ENCODE measurements at regions not wholly inside any gene's neighbourhood (a gene's known extent, or its start where the extent isn't known, plus 50 kb on each side); places are given as distances from the start of the nearest gene placed in this dataset.

GRCh38 chr5:58224661-58225060, 235.2 kb downstream of the PLK2 start:
- DNase-seq (ENCODE audit: low read depth): no peak
- TF ChIP-seq, protein P1, sequence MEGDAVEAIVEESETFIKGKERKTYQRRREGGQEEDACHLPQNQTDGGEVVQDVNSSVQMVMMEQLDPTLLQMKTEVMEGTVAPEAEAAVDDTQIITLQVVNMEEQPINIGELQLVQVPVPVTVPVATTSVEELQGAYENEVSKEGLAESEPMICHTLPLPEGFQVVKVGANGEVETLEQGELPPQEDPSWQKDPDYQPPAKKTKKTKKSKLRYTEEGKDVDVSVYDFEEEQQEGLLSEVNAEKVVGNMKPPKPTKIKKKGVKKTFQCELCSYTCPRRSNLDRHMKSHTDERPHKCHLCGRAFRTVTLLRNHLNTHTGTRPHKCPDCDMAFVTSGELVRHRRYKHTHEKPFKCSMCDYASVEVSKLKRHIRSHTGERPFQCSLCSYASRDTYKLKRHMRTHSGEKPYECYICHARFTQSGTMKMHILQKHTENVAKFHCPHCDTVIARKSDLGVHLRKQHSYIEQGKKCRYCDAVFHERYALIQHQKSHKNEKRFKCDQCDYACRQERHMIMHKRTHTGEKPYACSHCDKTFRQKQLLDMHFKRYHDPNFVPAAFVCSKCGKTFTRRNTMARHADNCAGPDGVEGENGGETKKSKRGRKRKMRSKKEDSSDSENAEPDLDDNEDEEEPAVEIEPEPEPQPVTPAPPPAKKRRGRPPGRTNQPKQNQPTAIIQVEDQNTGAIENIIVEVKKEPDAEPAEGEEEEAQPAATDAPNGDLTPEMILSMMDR (conservative IDR thresholded peaks at IDR 0.05; ENCODE audit: low read depth, low read length): no peak
- no peak overlapping the region for H3K4me3 ChIP-seq (ENCODE audit: low read depth, low read length)

DNA sequence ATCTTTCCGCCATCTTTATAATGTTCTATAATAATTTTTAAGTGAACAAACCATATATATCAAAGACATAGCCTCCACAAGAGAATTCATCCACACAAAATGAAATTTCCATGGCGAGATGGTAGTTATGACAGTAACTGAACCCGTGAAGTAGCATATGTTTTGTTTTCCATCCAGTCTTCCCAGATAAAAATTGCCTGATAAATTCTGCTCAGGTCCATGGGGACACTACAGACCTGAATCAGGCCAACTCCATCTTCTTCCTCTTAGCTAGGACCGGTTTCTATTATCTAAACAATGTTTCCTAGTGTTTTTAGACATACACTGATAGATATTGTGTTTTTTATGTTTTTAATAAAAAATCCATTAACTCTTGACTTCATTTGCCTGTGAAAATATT, 235.7 kb downstream of the PLK2 start:
- TF ChIP-seq, protein P1 (conservative IDR thresholded peaks at IDR 0.05; ENCODE audit: low read depth, low read length): no peak
- H3K4me3 ChIP-seq (ENCODE audit: low read depth, low read length): no peak overlapping the region
- no peak for DNase-seq (ENCODE audit: low read depth)

DNA sequence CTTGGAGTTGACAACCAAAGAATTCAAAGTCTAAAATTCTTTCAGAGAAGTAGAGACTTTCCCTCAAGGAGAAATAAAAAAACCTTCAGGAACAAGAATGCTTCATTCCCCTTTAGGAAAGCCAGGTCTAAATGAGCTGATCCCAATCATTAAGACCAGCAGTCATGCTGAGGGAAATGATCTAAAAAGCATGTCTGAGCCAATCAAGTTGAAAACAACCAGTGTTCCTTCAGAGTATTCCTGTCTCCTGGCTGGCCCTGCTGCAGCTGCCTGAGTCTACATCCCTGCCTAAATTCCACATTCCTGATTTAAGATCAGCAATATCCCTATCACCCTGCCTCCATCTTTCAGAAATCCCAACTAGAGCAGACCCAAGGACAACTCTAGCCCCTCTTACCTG, 244.5 kb downstream of the PLK2 start:
- H3K4me3 ChIP-seq (ENCODE audit: low read depth, low read length): no peak overlapping the region
- TF ChIP-seq, protein P1 (conservative IDR thresholded peaks at IDR 0.05; ENCODE audit: low read depth, low read length): no peak
- no peak for DNase-seq (ENCODE audit: low read depth)

DNA sequence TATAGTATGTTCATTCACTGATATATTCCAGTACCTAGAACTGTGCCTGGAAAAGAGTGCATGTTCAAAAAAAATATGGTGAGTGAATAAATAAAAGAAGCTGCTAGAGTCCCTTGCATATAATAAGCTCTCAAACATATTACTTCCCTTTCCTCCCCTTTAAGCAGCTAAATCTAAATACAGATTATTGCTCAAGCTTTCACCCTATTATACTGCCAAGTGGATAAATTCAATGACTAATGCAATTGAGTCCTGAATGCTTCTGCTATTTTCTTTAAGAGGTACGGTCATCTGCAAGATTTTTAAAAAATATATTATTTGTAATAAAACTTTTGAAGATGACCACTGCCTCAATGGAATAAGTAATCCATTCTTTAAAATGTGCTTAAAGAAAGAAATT, 248.4 kb downstream of the PLK2 start:
- no peak overlapping the region for H3K4me3 ChIP-seq (ENCODE audit: low read depth, low read length)
- TF ChIP-seq, protein P1 (conservative IDR thresholded peaks at IDR 0.05; ENCODE audit: low read depth, low read length): no peak
- DNase-seq (ENCODE audit: low read depth): no peak

- DNase-seq (ENCODE audit: low read depth): no peak
- TF ChIP-seq, protein P1 (conservative IDR thresholded peaks at IDR 0.05; ENCODE audit: low read depth, low read length): no peak
- H3K4me3 ChIP-seq (ENCODE audit: low read depth, low read length): no peak overlapping the region
These were observed 251.2 kb downstream of the PLK2 start for GRCh38 chr5:58208674-58209073.

DNA sequence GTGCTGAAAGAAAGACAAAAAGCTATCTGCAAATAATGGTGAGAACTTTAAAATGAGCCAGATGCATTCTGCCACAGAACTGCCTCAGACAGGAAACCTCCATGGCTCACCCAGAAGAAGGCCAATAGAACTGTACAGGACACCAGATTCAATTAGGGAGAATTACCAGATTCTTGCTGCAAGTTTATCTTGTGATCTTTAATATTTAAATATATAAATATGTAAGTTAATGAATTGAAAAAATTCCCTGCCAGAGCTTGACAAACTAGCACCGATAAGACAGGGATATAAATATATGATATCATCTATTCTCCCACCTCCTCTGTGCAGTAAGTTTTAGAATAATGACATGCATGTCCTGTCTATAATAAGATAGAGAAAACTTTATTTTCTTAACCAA, 252.8 kb downstream of the PLK2 start:
- no peak for DNase-seq (ENCODE audit: low read depth)
- TF ChIP-seq, protein P1 (conservative IDR thresholded peaks at IDR 0.05; ENCODE audit: low read depth, low read length): no peak
- H3K4me3 ChIP-seq (ENCODE audit: low read depth, low read length): no peak overlapping the region

GRCh38 chr5:58204966-58205365, 254.9 kb downstream of the PLK2 start:
- TF ChIP-seq, protein P1 (conservative IDR thresholded peaks at IDR 0.05; ENCODE audit: low read depth, low read length): no peak
- no peak for DNase-seq (ENCODE audit: low read depth)
- no peak overlapping the region for H3K4me3 ChIP-seq (ENCODE audit: low read depth, low read length)
